ENCODE measurements at regions not wholly inside any gene's neighbourhood (a gene's known extent, or its start where the extent isn't known, plus 50 kb on each side); places are given as distances from the start of the nearest gene placed in this dataset.

DNA sequence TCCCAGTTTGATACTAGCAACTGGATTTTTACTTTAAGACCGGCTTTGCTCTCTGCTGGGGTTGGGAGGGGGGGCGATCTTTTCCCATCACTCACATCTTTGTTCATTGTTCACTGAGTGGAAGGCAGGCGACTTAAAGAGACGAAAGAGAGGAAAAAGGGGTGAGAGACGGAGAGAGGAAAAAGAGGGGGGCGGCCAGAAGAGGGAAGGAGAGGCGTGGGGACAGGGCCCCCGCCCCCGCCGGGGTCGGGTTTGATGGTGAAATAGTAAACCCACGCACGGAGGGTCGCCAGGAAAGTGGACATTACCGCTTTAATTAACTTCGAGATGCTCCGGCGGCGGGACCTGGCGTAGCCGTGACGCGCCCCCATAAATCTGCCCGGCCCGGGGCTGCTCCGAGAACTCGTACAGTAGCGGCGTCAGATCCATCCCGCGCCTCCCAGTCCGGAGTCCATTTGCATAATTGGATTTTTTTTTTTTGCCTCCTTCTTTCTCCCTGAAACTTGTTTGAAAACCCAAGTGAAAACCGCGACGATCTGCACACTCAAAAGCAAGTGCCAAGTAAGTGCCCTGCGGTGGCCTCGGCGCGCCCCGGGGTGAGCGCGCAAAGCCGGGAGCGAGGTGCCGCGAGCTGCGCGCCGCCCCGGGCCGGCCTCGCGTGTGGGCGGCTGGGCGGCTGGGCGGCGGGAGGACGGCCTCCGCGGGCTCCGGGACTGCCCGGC, 143.9 kb upstream of the ZNF536 start (continued):
- TF ChIP-seq, protein P1, sequence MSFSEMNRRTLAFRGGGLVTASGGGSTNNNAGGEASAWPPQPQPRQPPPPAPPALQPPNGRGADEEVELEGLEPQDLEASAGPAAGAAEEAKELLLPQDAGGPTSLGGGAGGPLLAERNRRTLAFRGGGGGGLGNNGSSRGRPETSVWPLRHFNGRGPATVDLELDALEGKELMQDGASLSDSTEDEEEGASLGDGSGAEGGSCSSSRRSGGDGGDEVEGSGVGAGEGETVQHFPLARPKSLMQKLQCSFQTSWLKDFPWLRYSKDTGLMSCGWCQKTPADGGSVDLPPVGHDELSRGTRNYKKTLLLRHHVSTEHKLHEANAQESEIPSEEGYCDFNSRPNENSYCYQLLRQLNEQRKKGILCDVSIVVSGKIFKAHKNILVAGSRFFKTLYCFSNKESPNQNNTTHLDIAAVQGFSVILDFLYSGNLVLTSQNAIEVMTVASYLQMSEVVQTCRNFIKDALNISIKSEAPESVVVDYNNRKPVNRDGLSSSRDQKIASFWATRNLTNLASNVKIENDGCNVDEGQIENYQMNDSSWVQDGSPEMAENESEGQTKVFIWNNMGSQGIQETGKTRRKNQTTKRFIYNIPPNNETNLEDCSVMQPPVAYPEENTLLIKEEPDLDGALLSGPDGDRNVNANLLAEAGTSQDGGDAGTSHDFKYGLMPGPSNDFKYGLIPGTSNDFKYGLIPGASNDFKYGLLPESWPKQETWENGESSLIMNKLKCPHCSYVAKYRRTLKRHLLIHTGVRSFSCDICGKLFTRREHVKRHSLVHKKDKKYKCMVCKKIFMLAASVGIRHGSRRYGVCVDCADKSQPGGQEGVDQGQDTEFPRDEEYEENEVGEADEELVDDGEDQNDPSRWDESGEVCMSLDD (tag by site-specific recombination; IDR thresholded peaks at IDR 0.05) = peak; percentile 81; the same call in 1 of the 2 replicates
- TF ChIP-seq, protein P2, sequence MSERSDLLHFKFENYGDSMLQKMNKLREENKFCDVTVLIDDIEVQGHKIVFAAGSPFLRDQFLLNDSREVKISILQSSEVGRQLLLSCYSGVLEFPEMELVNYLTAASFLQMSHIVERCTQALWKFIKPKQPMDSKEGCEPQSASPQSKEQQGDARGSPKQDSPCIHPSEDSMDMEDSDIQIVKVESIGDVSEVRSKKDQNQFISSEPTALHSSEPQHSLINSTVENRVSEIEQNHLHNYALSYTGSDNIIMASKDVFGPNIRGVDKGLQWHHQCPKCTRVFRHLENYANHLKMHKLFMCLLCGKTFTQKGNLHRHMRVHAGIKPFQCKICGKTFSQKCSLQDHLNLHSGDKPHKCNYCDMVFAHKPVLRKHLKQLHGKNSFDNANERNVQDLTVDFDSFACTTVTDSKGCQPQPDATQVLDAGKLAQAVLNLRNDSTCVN (tag by site-specific recombination; optimal IDR thresholded peaks at IDR 0.05) = peak; percentile 82
- TF ChIP-seq ZNF624 (tag by site-specific recombination; IDR thresholded peaks at IDR 0.05) (no peak), ZSCAN16 (tag by site-specific recombination; IDR thresholded peaks at IDR 0.05) (no peak), YY1 (tag by site-specific recombination; IDR thresholded peaks at IDR 0.05) (no peak; the same call in 1 of the 2 replicates), ZFP69B (tag by site-specific recombination; IDR thresholded peaks at IDR 0.05) (peak; percentile 97), ZNF24 (tag by site-specific recombination; IDR thresholded peaks at IDR 0.05) (no peak), ZNF792 (tag by site-specific recombination; IDR thresholded peaks at IDR 0.05) (no peak), TRIM28 (IDR thresholded peaks at IDR 0.05; ENCODE audit: borderline replicate concordance, low read length) (no peak), ZNF202 (tag by site-specific recombination; IDR thresholded peaks at IDR 0.05; ENCODE audit: borderline replicate concordance) (no peak), ZNF747 (tag by site-specific recombination; IDR thresholded peaks at IDR 0.05) (no peak), ZNF701 (tag by site-specific recombination; IDR thresholded peaks at IDR 0.05) (no peak), ZNF292 (tag by site-specific recombination; IDR thresholded peaks at IDR 0.05; ENCODE audit: borderline replicate concordance, low read depth) (no peak), ZNF664 (tag by site-specific recombination; IDR thresholded peaks at IDR 0.05) (no peak), ZNF571 (tag by site-specific recombination; IDR thresholded peaks at IDR 0.05) (no peak)
- TF ChIP-seq, protein P3, sequence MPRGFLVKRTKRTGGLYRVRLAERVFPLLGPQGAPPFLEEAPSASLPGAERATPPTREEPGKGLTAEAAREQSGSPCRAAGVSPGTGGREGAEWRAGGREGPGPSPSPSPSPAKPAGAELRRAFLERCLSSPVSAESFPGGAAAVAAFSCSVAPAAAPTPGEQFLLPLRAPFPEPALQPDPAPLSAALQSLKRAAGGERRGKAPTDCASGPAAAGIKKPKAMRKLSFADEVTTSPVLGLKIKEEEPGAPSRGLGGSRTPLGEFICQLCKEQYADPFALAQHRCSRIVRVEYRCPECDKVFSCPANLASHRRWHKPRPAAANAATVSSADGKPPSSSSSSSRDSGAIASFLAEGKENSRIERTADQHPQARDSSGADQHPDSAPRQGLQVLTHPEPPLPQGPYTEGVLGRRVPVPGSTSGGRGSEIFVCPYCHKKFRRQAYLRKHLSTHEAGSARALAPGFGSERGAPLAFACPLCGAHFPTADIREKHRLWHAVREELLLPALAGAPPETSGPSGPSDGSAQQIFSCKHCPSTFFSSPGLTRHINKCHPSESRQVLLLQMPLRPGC (tag by site-specific recombination; IDR thresholded peaks at IDR 0.05) = 0 out of 2 replicates have a peak, but pooled peaks have one; percentile 3

DNA sequence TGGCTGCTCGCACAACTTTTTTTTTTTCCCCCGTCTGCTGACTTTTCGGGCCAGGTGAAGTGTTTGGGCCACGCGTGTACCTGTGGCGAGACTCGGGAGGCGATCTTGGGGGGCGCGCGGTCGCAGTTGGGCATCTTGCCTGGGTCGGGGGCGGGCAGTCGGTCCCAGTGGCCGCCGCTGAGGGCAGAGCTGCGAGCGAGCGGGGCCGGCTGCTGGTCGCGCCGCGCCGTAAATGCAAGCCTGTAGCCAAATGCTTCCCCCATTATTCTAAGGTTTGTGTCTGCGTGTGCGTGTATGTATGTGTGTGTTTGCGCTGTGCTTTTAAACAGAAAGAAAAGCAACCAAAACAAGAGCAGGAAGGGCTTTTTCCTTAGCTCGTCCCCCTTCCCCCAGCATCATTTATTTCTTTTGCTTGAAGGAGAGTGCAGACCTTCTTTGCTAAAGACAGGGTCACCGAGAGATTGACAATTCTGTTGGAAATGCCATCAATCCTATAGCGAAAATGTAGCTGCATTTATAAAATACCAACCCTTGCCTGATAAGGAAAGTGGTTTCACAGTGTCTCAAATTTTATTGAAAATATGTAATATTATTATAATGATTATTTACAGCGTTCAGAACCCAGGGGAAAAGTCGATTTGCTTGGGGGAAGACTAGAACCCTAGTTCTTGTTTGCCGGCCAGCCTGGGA, 143.2 kb upstream of the ZNF536 start:
- Histone ChIP-seq H3K4me3 (ENCODE audit: low read depth, low read length) (peak overlapping the region; percentile 64), H3K36me3 (ENCODE audit: control insufficient read depth in 2 of 2, insufficient read depth in 1 of 2, low read length in 2 of 2) (no peaks in the 10 kb centered on the region), H3K9me3 (ENCODE audit: control insufficient read depth, insufficient read depth, low read depth, low read length) (no peaks in the 10 kb centered on the region), H3K27ac (ENCODE audit: extremely low read depth, low read depth, low read length) (peak overlapping the region; percentile 84; the same call in 1 of the 2 replicates), H3K4me1 (ENCODE audit: control insufficient read depth, insufficient read depth, low read length) (peaks cover 46% of the 10 kb centered on the region)
- CTCF ChIA-PET = interaction anchor here (0.6 to 1.4 kb wide), 9 partner anchors 9 to 419 kb away, joined by 3 to 10 read pairs (median 4); no protein-coding TSS in a partner anchor
- POLR2A ChIA-PET = interaction anchor here (0.6 to 1.1 kb wide), 3 partner anchors 9 to 163 kb away, joined by 3 to 5 read pairs (median 5); no protein-coding TSS in a partner anchor
- TF ChIP-seq, protein P4, sequence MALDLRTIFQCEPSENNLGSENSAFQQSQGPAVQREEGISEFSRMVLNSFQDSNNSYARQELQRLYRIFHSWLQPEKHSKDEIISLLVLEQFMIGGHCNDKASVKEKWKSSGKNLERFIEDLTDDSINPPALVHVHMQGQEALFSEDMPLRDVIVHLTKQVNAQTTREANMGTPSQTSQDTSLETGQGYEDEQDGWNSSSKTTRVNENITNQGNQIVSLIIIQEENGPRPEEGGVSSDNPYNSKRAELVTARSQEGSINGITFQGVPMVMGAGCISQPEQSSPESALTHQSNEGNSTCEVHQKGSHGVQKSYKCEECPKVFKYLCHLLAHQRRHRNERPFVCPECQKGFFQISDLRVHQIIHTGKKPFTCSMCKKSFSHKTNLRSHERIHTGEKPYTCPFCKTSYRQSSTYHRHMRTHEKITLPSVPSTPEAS (tag by site-specific recombination; IDR thresholded peaks at IDR 0.05) = peak; percentile 76
- TF ChIP-seq GLIS2 (tag by site-specific recombination; IDR thresholded peaks at IDR 0.05) (peak; percentile 93), ZBTB8A (tag by site-specific recombination; IDR thresholded peaks at IDR 0.05) (peak; percentile 75), ZFP37 (tag by site-specific recombination; IDR thresholded peaks at IDR 0.05) (0 out of 2 replicates have a peak, but pooled peaks have one; percentile 3), ZFHX2 (tag by site-specific recombination; conservative IDR thresholded peaks at IDR 0.05) (peak; percentile 66), ZNF23 (tag by site-specific recombination; IDR thresholded peaks at IDR 0.05; ENCODE audit: borderline replicate concordance) (no peak), ZBTB20 (tag by site-specific recombination; IDR thresholded peaks at IDR 0.05) (peak; percentile 39; the same call in 1 of the 2 replicates), MYNN (tag by site-specific recombination; IDR thresholded peaks at IDR 0.05; ENCODE audit: borderline replicate concordance) (peak; percentile 83)
- TF ChIP-seq, protein P5, sequence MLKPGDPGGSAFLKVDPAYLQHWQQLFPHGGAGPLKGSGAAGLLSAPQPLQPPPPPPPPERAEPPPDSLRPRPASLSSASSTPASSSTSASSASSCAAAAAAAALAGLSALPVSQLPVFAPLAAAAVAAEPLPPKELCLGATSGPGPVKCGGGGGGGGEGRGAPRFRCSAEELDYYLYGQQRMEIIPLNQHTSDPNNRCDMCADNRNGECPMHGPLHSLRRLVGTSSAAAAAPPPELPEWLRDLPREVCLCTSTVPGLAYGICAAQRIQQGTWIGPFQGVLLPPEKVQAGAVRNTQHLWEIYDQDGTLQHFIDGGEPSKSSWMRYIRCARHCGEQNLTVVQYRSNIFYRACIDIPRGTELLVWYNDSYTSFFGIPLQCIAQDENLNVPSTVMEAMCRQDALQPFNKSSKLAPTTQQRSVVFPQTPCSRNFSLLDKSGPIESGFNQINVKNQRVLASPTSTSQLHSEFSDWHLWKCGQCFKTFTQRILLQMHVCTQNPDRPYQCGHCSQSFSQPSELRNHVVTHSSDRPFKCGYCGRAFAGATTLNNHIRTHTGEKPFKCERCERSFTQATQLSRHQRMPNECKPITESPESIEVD (tag by site-specific recombination; IDR thresholded peaks at IDR 0.05) = peak; percentile 51
- TF ChIP-seq, protein P6, sequence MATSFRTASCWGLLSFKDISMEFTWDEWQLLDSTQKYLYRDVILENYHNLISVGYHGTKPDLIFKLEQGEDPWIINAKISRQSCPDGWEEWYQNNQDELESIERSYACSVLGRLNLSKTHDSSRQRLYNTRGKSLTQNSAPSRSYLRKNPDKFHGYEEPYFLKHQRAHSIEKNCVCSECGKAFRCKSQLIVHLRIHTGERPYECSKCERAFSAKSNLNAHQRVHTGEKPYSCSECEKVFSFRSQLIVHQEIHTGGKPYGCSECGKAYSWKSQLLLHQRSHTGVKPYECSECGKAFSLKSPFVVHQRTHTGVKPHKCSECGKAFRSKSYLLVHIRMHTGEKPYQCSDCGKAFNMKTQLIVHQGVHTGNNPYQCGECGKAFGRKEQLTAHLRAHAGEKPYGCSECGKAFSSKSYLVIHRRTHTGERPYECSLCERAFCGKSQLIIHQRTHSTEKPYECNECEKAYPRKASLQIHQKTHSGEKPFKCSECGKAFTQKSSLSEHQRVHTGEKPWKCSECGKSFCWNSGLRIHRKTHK (tag by site-specific recombination; IDR thresholded peaks at IDR 0.05) = no peak
